MM.1S (cell line): ENCODE measurements at regions not wholly inside any gene's neighbourhood (a gene's known extent, or its start where the extent isn't known, plus 50 kb on each side); places are given as distances from the start of the nearest gene placed in this dataset.

ENCODE experiments used
- EZH2 ChIP-seq: fragments of 300-600 bp; sonication (generic); optimal IDR thresholded peaks from 2 replicates; pipeline ENCODE3; 2017; ENCODE audit warnings: low read depth, mild to moderate bottlenecking, antibody characterized with exemption, low read length, mixed read lengths
- TF ChIP-seq, protein P1 (sequence below): fragments of 300-600 bp; sonication (generic); IDR thresholded peaks from 2 replicates; pipeline ENCODE4 v1.5.1; 2016; ENCODE audit warnings: antibody characterized with exemption, low read length, mixed read lengths

DNA sequence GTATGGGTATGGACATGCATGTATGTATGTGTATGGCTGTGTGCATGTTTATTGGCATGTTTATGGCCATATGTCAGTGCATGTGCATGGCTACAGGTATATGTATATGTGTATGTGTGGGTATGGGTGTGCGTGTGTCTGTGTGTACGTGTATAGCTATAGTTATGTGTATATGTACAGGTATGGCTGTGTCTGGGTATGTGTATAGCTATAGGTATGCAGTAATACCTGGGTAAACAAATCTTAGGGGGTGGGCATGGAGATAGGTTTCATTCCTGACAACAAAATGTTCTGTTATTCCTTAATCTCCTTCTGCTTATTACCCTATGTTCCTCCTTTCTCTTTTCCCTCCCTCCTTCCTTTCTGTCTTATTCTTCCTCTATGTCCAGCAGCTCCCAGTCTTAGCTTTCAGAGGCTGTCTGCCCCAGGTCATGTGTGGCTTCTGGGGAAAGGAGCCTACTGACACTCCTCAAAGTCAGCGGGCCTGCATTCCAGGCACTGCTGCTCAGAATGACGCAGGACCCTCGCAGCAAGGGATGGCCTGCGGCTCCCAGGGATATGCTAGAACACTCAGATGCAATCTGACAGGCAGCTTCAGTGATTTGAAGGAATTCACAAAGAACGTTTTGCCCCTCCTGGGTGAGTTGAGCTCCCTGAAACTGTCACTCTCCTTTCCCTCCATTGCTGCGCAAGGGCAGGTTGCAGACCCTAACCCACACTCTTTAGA is 139.3 kb upstream of the PHACTR1 start:
- TF ChIP-seq, protein P1, sequence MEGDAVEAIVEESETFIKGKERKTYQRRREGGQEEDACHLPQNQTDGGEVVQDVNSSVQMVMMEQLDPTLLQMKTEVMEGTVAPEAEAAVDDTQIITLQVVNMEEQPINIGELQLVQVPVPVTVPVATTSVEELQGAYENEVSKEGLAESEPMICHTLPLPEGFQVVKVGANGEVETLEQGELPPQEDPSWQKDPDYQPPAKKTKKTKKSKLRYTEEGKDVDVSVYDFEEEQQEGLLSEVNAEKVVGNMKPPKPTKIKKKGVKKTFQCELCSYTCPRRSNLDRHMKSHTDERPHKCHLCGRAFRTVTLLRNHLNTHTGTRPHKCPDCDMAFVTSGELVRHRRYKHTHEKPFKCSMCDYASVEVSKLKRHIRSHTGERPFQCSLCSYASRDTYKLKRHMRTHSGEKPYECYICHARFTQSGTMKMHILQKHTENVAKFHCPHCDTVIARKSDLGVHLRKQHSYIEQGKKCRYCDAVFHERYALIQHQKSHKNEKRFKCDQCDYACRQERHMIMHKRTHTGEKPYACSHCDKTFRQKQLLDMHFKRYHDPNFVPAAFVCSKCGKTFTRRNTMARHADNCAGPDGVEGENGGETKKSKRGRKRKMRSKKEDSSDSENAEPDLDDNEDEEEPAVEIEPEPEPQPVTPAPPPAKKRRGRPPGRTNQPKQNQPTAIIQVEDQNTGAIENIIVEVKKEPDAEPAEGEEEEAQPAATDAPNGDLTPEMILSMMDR: no peak
- TF ChIP-seq EZH2: no peak
